CD4-positive, alpha-beta T cell treated with Interleukin-6 at 100 ng/mL for 8 hours (primary cell): ENCODE measurements at regions not wholly inside any gene's neighbourhood (a gene's known extent, or its start where the extent isn't known, plus 50 kb on each side); places are given as distances from the start of the nearest gene placed in this dataset.

Experiments used
- DNase-seq: peaks from one replicate; pipeline ENCODE4 v3.0.0-alpha.2; 2020; ENCODE audit warnings: mixed read lengths, low spot score

DNA sequence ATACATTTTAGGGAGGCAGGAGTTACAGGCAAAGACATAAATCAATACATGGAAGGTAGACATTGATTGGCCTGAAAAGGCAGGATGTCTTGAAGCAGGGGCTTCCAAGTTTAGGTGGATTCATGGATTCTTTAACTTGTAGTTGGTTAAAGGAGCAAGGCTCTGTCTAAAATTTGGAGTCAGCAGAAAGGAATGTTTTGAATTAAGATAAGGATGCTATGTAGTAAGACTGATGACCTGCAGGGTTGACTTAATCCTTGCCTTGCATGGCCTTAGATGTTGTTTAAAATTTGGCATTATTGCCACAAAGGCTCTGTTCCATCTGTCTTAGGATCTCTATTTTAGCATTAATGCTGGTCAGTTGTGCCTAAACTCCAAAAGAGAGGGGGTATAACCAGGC is 171.3 kb downstream of the C5orf15 start:
- no peak for DNase-seq

DNA sequence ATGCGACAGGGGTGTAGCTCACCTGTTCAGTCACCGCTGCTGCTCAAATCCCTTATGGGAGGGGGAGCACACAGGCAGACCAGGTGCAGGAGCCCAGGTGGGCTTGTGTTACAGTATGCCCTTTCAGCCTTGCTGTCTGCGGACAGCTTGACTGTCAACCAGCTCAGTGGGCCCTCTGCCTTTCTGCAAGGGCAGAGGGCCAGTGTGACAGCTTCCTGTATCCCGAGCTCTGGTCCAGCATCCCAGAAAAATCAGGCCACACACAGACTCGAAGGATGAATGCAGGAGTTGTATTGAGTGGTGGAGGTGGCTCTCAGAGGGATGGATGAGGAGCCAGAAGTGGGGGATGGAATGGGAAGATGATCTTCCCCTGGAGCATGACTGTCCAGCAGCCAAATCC is 172.2 kb downstream of the C5orf15 start:
- no peak for DNase-seq

DNA sequence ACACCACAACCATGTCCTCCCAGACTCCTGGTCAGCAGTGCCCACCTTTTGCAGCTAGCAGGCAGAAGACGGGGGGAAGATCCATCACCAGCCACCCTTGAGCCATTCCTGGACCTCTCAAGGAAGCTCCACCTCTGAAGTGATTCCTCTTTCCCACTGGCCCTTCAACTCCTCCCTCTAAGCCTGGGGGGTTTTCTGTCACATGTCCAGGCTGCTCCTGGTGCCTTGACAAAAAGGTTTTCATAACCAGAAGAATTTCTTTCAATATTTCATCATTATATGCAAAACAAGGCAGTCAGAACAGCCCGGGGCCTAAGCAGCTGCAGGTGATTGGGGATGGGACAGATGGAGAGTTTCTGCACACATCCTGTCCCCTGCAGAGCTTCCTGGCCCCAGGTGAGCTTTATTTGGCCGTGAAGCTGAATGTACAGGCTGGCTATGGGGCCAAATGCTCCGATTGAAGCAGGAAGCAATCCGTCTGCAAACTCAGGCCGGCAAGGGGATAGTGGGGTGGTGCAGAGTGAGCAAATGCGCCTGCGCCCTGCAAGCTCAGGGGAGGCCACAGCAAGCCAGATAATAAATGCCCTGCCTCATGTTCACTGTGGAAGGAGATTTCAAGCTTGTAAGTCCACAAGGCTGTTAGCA is 173.5 kb downstream of the C5orf15 start:
- DNase-seq, result no peak

DNA sequence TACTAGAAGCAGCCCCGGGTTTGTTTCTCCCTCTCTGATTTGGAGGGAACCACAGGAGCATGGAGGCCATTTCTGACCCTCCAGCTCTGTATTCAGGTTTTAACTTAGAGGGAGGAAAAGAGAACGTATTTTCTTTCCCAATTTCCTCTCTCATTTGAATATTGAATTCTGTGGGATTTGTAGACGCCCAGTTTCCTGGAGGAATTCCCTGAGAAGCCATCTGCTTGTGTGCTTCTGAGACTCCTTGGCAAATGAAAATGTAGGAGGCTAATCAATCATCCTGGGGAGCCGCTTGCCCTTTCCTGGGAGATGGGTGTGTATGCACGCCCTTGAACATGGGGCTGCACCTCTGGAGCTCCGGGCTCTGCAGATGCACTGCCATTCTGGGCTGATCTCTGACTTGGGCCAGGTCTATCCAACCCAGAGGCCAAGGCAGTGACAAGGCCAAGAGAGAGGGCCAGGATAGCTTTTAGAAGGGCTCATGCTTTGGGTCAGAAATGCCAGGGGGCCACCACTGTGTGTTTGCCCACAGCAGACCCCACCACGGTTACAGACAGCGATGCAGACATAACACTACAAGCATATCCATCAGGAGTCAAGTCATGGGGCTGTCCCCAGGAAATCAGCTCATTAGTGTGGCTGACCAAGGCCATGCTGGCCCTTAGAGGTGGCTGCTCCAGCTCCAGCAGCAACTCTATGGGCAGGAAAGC is 174.5 kb downstream of the C5orf15 start:
- no peak for DNase-seq

DNA sequence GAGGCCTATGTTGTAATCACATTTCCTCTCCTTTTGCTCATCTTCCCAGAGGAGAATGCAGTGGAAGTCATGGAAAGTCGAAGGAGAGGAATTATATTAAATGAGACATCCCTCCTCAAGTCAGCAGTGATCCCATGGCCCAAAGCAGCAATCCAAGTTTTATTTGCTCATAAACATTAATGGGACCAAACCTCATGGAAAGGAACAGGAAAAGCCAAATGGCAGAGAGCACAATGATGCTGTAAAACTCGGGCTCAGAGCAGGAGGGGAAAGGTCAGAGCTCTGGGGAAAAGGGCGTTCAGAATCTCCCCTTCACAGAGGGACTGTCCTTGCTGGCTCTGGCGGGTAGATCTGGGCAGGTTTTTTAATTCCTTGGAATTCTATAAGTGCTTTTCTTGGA is 175.8 kb downstream of the C5orf15 start:
- no peak for DNase-seq

DNA sequence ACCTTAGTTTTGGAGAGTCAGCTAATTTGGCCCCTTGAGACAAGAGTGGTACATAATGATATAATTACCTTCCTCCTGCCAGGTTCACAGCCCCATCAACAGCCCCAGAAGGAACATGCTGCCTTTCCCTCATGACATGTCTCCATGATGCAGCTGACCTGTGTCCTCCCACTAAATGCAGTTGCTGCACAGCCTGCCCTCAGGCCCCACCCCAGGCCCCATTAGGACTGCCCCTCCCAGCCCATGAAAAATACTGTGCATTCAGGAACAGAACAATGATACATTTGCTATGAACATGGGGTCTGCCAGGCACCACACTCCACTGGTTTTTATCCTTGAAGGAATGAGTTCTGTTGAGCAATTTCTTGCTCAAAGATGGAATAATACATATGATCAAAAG is 176.4 kb downstream of the C5orf15 start:
- no peak for DNase-seq

DNA sequence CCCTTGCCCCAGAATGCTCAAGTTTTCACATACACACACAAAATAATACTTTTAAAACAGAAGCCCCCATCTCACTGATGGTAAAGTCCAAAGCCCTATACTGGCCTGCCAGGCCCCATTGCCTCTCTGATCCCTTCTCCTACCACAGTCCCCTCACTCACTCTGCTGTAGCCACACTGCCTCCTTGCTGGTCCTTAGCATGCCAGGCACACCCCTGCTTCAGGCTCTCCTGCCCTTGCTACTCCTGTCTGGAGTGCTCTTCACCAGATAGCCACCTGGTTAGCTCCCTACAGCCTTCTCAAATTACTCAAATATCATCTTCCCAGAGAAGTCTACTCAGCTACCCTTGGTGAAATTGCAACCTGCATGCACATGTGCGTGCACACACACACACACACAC is 177.5 kb downstream of the C5orf15 start:
- no peak for DNase-seq

DNA sequence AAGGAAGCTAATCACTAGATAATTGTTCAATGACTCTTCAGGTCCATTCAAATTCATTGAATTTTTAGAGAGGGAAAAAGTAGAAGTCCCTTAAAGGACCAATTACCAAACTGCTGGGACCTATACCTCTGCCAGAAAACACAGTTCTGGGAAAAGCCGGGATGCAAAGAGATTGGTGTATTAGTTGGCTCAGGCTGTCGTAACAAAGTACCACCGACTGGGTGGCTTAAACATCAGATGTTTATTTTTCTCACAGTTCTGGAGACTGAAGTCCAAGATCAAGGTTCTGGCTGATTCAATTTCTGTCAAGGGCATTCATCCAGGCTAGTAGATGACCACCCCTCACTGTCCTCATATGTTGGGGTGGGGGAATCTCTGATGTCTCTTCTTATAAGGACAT is 177.1 kb upstream of the FSTL4 start:
- DNase-seq, result no peak

DNA sequence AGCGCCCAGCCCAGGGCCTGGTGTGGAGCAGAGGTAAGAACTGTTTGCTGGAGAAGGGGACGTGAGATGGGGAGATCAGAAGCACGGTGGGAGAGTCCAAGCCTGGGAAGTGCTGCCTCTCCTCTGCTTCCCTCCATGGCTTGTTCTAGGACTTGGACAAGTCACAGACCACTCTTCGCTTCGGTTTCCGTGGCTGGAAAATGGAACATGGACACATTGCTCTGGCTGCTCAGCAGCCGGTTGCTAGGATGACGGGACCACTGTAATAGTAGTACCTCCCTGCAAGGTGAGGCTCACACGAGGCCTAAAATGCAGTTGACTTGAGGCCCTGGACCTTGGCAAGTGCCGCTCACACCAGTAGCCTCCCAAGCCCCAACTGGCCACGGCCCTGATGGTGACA is 175.8 kb upstream of the FSTL4 start:
- no peak for DNase-seq

DNA sequence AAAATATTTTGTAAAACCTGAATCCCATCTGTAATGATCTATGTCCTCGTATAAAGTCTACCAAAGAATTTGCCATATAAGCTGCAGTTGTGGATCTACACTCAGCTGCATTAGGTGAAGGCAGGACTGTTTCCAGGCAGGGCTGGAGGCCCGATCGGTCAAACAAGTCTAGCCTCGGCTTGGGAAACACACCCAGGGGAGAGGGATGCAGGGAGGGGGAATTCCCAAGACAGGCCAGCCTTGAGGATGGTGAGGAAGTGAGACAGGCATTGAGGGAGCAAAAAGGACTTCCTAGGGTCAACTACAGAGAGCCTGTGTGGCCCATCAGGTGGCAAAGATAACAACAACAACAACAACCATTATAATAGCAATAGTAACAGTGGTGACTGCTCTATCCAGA is 174.1 kb upstream of the FSTL4 start:
- DNase-seq, result no peak

DNA sequence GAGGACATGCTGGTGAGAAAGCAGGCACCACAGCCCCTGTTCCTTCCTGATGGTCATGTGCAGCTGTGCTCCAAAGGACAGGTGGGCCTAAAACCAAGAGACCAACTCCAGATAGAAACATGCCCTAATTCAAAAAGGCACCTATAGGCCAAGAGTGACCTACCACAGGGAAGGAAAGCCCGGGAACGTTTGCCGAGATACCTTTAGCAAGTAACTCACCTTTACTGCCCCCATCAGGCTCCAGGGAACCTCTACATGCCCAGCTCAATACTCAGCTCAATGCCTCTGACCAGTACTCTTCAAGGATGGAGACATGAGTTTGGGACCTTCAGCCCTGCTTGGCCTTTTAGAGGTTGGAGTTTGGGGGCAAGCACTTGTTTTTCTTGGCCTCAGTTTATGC is 172.8 kb upstream of the FSTL4 start:
- DNase-seq, result no peak

DNA sequence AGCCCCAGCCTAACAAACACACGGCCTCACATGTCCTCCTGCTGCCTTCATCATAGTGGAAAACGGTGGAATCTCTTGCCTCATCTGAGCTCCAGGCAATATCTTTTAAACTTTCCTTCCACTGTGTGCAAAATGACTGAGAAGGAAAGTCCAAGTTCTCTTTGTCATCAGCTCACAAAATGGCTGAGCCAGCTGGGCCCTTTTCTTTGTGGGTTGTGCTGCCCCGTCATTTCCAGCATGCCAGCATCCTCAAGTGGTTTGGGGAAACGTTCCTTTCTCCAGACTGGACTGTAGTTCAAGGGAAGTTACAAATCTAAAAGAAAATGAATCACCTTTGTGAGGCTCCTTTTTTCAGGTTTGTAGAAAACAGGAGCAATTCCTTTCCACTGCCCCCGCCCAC is 171.1 kb upstream of the FSTL4 start:
- DNase-seq, result no peak

DNA sequence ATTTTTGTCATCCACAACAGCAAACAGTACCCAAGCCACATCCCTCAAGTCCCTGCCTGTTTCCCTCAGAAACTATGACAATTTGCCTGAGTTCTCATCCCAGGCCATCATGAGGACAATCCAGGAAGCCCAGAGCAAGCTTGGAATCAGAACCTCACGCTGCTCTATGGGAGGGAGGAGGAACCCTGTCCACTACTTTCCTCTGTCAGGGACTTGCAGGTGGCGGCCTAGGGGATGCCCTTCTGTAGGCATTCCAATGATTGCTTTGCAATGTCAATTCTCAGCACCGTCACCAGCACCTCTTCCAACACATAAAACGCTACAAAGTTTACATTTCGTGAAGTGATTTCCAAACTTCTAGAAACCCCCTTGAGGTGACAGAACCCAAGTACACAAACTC is 170.4 kb upstream of the FSTL4 start:
- no peak for DNase-seq

DNA sequence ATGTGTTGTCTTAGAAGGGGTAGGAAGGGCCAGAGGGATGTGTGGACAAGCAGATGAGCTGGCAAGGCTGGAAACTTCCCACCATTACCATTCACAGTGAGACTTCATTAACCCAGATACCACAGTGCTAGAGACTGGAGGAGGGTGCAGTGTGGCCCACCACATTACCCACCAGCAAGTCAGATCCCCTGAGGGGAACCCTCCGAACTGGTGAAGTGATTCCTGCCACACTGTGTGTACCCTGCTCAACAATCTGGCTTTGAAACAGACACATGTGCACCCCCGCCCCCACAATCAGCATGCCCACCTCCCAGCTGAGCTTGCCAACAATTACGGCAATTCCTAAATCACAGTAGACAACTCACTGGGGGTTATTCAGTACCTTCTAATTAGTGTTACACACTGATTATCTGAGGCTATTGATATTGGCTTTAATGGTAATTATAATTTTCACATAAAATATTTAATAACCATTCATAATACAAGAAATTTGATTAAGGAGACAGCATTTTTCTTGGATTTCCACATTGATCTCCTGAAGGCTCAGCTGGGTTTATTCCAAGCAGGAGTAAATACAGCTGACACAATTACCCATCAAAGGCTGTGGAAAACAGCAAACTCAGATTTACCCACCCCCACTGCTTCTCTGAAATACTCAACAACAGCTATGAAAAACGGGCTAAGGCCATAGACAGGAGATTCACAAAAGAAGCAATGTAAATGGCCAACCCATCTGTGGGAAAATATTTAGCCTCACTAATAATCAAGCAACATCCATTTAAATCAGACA is 169.3 kb upstream of the FSTL4 start:
- no peak for DNase-seq

DNA sequence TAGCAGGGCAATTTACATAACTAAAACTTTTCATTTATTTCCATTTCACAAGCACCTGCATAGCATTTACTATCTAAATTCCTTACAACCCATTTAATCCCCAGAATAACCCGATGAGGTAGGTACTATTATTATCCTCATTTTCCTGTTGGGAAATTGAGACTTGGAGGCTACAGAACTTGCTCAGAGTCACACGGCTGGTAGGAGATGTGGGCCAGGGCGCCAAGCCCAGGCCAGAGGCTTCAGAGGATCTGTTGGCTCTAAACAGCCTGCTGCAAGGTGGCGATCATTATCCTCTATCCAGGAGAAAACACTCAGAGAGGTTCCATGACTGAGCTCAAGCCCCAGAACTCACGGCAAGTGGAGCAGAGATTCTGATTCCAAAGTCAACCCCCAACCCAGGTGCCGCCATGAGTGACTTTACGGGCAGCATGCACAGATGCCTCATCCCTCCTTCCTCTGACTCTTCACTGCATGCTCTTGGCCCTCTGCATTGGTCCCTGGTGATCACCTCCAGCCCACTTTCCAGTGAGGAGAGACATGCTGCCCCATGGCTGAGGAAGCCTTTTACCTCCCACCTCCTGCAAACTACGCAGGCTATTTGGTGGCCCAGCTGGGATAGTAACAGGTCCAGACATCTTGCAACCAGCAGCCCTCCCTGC is 168.4 kb upstream of the FSTL4 start:
- no peak for DNase-seq

DNA sequence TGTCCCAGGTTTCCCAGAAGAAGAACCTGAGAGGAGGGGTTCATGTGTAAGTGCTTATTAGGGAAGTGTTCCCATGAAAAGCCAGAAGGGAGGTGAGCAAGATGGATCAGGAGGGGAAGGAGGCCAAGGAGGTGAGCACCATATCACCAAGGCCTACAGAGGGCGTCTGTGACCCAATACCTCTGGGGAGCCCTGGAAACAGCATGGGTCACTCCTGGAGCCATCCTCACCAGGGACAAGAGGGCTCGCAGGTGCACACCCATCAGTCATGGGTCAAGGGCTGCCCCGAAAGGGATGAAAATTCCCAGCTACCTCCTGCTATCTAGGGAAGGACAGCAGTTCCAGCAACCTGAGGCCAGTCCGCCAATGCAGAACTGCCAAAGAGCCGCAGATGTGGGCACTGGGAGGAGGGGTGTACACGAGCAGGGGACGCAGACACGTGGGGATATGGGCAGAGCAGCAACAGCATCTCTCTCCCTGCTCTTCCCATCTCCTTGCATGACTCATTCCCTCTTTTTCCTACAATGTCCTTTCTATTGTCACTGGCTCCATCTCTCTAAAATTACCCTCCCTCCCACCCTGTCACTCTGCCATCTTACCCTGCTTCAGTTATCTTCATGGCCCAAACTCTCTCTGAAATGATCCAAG is 167.6 kb upstream of the FSTL4 start:
- no peak for DNase-seq

DNA sequence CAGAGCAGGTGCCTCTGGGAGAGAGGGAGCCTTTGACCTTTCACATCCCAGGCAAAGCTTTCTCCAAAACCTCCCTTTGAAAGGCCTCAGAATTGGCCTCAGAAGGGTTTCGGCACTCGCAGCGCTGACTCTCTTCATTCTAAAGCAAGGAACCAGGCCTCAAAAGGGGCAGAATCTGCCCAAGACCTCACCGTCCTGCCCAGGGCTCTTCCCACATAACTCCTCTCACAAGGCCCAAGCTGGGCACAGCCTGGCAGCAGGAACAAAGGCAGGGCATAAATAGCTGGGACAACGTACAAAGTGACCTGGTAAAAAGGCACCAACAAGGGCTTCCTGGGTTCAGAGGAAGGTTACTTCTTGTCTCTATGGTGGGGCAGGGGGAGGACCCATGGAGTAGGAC is 166.3 kb upstream of the FSTL4 start:
- DNase-seq, result no peak

DNA sequence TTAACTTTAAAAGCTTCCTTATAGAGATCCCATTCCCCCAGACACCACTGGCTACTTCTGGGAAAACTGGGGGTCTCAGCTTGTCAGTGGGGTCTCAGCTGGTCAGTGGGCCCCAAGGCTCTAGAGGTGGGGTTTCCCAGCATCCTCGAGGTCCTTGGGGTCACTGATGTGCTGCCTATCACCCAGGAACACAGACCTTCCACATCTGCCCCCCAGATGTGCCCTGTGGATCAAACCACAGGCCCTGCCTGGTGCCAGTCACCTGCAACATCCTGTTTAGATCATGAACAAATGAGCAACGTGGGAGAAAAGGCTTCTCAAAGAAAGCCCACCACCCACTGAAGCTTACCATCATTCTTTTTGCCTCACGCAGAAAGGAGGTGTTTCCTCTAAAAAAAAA is 165.6 kb upstream of the FSTL4 start:
- no peak for DNase-seq

DNA sequence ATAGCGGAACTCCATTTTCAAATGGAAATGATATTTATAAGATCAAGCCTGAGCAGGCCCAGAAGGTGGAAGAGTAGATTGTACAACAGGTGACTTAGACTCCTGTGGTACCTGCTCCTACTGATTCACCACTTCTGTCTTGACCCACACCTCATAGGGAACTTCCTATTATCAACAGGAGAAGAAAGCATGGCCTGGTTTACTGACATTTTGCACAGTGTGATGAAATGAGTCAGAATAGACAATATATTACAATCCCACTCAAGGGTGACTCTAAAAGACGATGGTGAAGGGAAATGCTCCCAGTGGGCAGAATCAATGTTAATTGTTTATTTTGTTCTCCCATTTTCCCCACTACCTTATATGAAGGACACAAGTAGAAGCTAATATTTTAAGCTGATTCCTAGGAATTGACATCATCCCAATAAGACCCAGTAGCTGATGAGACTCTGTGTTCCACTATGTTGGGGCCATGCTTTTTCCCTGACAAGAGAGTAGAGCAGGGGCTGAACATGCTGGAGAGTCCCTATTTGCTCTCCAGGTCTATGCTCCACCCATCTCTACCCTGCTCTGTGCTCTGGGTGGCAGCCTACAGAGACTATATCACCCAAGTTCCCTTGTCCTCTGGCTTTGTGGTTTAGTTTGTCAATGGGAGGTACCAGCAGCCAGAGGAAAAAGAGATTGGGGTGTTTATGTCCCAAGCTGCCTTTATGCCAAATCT is 163.4 kb upstream of the FSTL4 start:
- DNase-seq, result no peak

DNA sequence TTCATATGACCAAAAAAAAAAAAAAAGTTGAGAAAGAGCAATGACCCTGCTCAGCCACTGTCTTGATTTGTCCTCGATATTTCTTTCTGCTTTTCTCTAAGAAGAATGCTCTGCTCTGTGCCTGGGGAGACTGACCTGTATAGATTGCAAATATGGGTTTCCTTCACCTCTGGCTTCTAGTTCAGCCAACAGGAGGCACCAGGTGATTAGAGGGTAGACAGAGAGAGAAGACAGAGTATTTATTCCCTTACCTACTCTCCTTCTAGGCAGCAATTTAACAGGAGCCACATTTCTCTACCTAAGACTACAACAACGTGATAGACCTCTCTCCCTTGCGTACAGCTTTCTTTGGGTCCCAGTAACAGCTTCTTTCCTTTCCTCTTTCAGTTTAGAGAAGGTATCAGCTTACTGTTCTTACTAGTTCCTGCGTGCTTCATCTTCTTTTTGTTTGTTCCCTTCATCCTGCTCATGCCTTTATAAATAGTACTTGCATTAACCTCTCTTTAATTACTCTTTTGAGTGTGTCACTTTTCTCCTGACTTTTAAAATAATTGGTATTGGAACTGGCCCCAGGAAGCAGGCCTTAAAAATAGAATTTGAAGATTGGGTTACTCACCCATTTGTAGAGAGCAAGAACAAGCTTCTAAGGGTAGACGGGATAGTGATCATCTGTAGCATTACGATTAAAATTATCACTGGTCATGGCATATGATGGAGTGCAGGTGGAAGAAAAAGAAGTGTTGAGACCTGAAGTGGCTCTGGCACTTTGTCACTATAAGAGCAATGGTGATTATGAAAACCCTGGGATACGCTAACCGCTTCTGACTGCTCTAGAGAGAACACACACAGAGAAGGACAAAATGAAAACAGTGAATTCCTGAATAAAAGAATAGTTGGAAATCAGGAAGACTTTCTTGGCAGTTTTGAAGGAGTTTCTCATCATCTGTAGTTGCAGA is 161.2 kb upstream of the FSTL4 start:
- DNase-seq, result no peak
